RWPE2 (cell line): ENCODE measurements at regions not wholly inside any gene's neighbourhood (a gene's known extent, or its start where the extent isn't known, plus 50 kb on each side); places are given as distances from the start of the nearest gene placed in this dataset.

Experiments used
- ATAC-seq: fragments of 200-7000 bp; cut with Tn5 transposase; 3 replicates; pipeline ENCODE4 v1.9.1; 2021; ENCODE audit warnings: low read depth
- DNase-seq: peaks from one replicate; pipeline ENCODE4 v3.0.0-alpha.2; 2020; ENCODE audit warnings: low spot score
- H3K27ac ChIP-seq: fragments of 450-650 bp; 2 replicates; pipeline ENCODE4 v1.5.1; 2017; ENCODE audit warnings: mild to moderate bottlenecking; ENCODE audit not compliant: poor library complexity, severe bottlenecking
- H3K27me3 ChIP-seq: fragments of 250-450 bp; sonication (Bioruptor Pico); 2 replicates; pipeline ENCODE4 v1.5.1; 2021; ENCODE audit warnings: mild to moderate bottlenecking, moderate library complexity; ENCODE audit not compliant: insufficient read depth, poor library complexity, severe bottlenecking
- H3K36me3 ChIP-seq: fragments of 250-450 bp; sonication (Bioruptor Pico); 2 replicates; pipeline ENCODE4 v1.5.1; 2020; ENCODE audit warnings: low read depth, mild to moderate bottlenecking, moderate library complexity
- H3K4me1 ChIP-seq: fragments of 250-450 bp; sonication (Bioruptor Pico); 2 replicates; pipeline ENCODE4 v1.5.1; 2021; ENCODE audit warnings: mild to moderate bottlenecking, moderate library complexity; ENCODE audit not compliant: insufficient read depth, poor library complexity, severe bottlenecking
- H3K4me3 ChIP-seq: fragments of 250-450 bp; sonication (Bioruptor Pico); 2 replicates; pipeline ENCODE4 v1.5.1; 2021; ENCODE audit warnings: mild to moderate bottlenecking, moderate library complexity; ENCODE audit not compliant: severe bottlenecking
- H3K9me3 ChIP-seq: fragments of 250-450 bp; sonication (Bioruptor Pico); 2 replicates; pipeline ENCODE4 v1.5.1; 2021; ENCODE audit warnings: mild to moderate bottlenecking, moderate library complexity; ENCODE audit not compliant: severe bottlenecking
- CTCF ChIP-seq: fragments of 450-650 bp; IDR thresholded peaks from one replicate; pipeline ENCODE4 v1.5.1; 2017; ENCODE audit warnings: mild to moderate bottlenecking, moderate library complexity; ENCODE audit not compliant: poor library complexity, severe bottlenecking

GRCh38 chr4:63464393-63464792 is 944.9 kb downstream of the TECRL start:
- H3K9me3 ChIP-seq = no peaks in the 10 kb centered on the region
- H3K27ac ChIP-seq = no peak overlapping the region
- DNase-seq = no peak
- no peak for TF ChIP-seq CTCF
- no peaks in the 10 kb centered on the region for H3K36me3 ChIP-seq
- no peak for ATAC-seq
- no peaks in the 10 kb centered on the region for H3K27me3 ChIP-seq
- no peaks in the 10 kb centered on the region for H3K4me1 ChIP-seq
- no peak overlapping the region for H3K4me3 ChIP-seq

- H3K27me3 ChIP-seq = no peaks in the 10 kb centered on the region
- DNase-seq (no peak), ATAC-seq (no peak)
- TF ChIP-seq CTCF = no peak
- H3K9me3 ChIP-seq = no peaks in the 10 kb centered on the region
- H3K36me3 ChIP-seq = no peaks in the 10 kb centered on the region
- H3K27ac ChIP-seq = no peak overlapping the region
- H3K4me1 ChIP-seq = no peaks in the 10 kb centered on the region
- H3K4me3 ChIP-seq = no peak overlapping the region
Observed at GRCh38 chr4:63460075-63460474, 949.2 kb downstream of the TECRL start.

- DNase-seq = no peak
- H3K36me3 ChIP-seq = no peaks in the 10 kb centered on the region
- no peak overlapping the region for H3K4me3 ChIP-seq
- H3K4me1 ChIP-seq = no peaks in the 10 kb centered on the region
- ATAC-seq = no peak
- H3K27me3 ChIP-seq = no peaks in the 10 kb centered on the region
- no peak overlapping the region for H3K27ac ChIP-seq
- H3K9me3 ChIP-seq = no peaks in the 10 kb centered on the region
- no peak for TF ChIP-seq CTCF
Observed at GRCh38 chr4:63459329-63459728, 949.9 kb downstream of the TECRL start.

GRCh38 chr4:63458010-63458409 is 951.2 kb downstream of the TECRL start:
- no peak for TF ChIP-seq CTCF
- no peak overlapping the region for H3K4me3 ChIP-seq
- no peaks in the 10 kb centered on the region for H3K9me3 ChIP-seq
- H3K27ac ChIP-seq = no peak overlapping the region
- H3K36me3 ChIP-seq = no peaks in the 10 kb centered on the region
- ATAC-seq (no peak), DNase-seq (no peak)
- no peaks in the 10 kb centered on the region for H3K27me3 ChIP-seq
- no peaks in the 10 kb centered on the region for H3K4me1 ChIP-seq

GRCh38 chr4:63440236-63440635 is 969.0 kb downstream of the TECRL start:
- Histone ChIP-seq H3K4me3 (no peak overlapping the region), H3K27me3 (no peaks in the 10 kb centered on the region), H3K27ac (no peak overlapping the region), H3K9me3 (no peaks in the 10 kb centered on the region), H3K4me1 (no peaks in the 10 kb centered on the region), H3K36me3 (no peaks in the 10 kb centered on the region)
- ATAC-seq = no peak
- TF ChIP-seq CTCF = no peak
- DNase-seq = no peak
